ENCODE measurements at regions not wholly inside any gene's neighbourhood (a gene's known extent, or its start where the extent isn't known, plus 50 kb on each side); places are given as distances from the start of the nearest gene placed in this dataset.

- H3K36me3 Mint-ChIP-seq = no peaks in the 10 kb centered on the region
- H3K27ac Mint-ChIP-seq = no peak overlapping the region
- H3K4me3 Mint-ChIP-seq = no peak overlapping the region
- peaks cover 4 to 5% of the 10 kb centered on the region in 2 donors for H3K4me1 Mint-ChIP-seq
- no peaks in the 10 kb centered on the region for H3K9me3 Mint-ChIP-seq
- ATAC-seq (replicated peaks) (no peak), DNase-seq (no peak)
- H3K27me3 Mint-ChIP-seq = no peaks in the 10 kb centered on the region
Measured at GRCh38 chr6:146865756-146866379, 267.1 kb downstream of the ADGB start.

DNA sequence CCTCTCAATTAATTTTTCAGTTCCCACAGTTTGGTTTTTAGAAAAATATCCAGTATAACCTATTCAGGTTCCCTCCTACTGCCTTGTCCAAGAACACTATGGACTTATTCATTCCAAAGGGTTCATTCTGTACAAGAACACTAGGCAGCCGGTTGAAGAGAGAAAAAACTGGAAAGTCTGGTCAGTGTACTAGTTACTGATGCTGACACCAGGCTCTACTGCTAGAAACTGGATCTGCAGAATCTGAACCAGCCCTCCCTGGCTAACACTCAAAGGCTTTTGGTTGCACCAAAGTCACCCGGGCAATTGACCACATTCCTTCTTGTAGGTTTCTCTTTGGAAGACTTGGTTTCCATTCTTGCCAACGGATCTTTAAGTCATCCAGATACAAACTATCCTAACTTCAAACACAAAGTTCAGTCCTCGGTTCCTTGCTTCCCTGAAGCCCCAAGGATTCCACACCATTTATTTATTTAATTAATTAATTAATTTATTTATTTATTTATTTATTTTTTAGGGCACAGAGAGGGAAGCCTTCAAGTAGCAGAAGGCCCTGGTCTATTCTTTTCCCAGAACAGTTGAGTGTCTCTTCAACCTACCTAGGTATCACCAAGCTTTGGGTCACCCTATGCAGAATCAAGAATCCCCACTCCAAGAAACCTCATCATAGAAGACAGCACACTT lies 268.1 kb downstream of the ADGB start:
- Mint-ChIP-seq H3K27me3 (no peaks in the 10 kb centered on the region), H3K27ac (no peak overlapping the region), H3K4me3 (no peak overlapping the region), H3K4me1 (peaks cover 5 to 10% of the 10 kb centered on the region in 2 donors), H3K9me3 (no peaks in the 10 kb centered on the region), H3K36me3 (no peaks in the 10 kb centered on the region)
- DNase-seq (no peak), ATAC-seq (replicated peaks) (no peak)

DNA sequence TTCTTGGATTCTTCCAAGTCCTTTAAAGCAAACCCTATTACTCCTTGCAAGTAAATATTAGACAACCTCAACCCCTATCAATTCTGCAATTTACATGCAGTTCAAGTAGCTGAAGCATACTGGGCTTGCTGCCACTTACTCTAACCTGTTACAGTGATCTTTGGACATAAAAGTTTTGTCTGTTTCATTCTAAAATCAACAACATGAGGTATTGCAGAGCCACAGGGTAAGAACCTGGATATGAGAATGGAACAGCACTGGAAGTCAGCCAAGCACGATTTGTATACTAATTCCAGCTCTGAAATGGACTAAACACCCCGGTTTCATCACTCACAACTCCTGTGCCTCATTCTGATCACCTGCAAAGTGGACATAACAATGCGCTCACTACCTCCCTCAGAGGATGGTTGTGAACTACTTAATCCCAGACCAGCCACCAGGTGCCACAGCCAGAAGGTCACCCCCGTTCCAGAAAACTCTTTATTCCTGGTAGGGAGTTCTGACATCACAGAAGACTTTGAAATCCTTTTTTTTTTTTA lies 270.0 kb downstream of the ADGB start:
- peaks cover 5 to 10% of the 10 kb centered on the region in 2 donors for H3K4me1 Mint-ChIP-seq
- no peaks in the 10 kb centered on the region for H3K27me3 Mint-ChIP-seq
- H3K4me3 Mint-ChIP-seq = no peak overlapping the region

DNA sequence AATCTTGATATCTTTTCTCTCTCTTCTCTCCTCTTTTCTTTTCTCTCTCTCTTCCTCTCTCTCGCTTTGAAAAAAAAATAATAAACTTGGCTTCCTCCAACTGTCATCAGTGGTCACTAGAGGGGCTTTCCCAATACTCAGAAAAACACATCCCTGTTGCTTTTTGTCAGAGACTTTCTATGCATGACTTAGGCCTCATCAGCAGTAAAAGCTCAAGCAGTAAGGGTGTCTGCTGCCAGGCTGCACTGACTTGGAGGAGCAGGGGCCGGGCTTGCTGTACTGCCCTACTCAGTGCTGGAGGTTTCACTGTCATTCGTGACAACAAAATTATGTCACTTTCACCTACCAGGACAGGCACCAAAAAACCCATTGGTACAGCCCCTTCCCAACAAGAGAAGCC lies 272.0 kb downstream of the ADGB start:
- H3K4me3 Mint-ChIP-seq = no peak overlapping the region
- H3K4me1 Mint-ChIP-seq = peaks cover 5 to 10% of the 10 kb centered on the region in 2 donors
- DNase-seq (peak; percentile 14), ATAC-seq (replicated peaks) (peak; percentile 95 to 96)
- H3K9me3 Mint-ChIP-seq = no peaks in the 10 kb centered on the region
- no peaks in the 10 kb centered on the region for H3K36me3 Mint-ChIP-seq
- H3K27me3 Mint-ChIP-seq = no peaks in the 10 kb centered on the region
- H3K27ac Mint-ChIP-seq = peak overlapping the region; percentile 2

More for the DNA sequence above, 270.0 kb downstream of the ADGB start:
- Mint-ChIP-seq H3K36me3 (no peaks in the 10 kb centered on the region), H3K9me3 (no peaks in the 10 kb centered on the region), H3K27ac (no peak overlapping the region)
- DNase-seq (no peak), ATAC-seq (replicated peaks) (no peak)

DNA sequence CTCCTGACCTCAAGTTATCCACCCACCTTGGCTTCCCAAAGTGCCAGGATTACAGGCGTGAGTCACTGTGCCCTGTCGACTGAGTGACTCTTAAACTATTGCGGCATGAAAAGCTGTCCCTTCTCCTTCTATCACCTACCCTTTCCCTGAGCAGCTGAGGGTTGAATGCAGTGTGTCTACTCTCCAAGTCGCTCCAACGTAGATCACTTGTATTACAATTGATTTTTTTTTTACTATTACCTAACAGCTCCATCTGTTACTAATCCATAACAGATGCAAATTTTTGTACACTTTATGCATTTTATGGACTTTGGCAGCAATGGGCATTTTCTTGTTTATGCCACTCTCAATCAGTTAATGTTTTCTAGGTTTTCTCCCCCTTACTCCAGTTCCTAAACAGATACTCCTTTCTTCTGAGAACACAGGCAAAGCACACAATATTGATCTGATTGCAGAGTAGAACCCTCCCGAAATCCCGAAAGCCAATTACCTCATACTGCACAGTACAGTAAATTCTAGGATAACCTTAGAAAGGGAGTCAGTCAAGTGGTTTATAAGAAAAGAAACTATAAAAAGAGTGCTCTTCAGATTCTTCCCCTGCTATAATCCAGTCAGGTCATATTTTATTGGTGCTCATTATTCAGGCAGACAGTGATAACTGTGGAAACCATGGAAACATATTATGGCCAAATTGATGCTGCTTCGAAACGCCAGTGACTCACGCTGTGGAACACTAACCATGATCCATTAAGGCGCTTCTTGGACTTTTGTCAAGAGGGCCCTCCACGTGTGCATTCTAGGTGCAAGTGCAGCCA lies 273.0 kb downstream of the ADGB start:
- no peaks in the 10 kb centered on the region for H3K9me3 Mint-ChIP-seq
- no peak overlapping the region for H3K27ac Mint-ChIP-seq
- no peak for DNase-seq
- peaks cover 15 to 18% of the 10 kb centered on the region in 2 donors for H3K4me1 Mint-ChIP-seq
- no peak for ATAC-seq (replicated peaks)
- H3K4me3 Mint-ChIP-seq = no peak overlapping the region
- H3K27me3 Mint-ChIP-seq = no peaks in the 10 kb centered on the region
- no peaks in the 10 kb centered on the region for H3K36me3 Mint-ChIP-seq

DNA sequence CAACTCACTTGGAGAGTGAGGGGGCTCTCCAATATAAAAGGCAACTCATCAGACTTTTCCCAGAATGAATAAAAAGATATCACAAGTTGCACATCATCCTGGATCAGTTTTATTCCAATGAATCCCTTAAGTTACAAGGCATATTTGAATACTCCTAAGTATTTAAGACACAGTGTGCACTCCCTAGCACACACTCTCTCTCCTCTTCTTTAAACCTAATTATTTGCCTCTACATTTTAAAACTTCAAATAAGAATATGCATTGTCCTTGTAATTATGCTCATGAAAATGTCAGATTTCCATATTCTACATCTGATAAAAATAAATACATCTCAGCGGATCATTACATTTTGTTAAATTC lies 273.6 kb downstream of the ADGB start:
- H3K4me3 Mint-ChIP-seq = no peak overlapping the region
- peaks cover 17 to 24% of the 10 kb centered on the region in 2 donors for H3K4me1 Mint-ChIP-seq
- ATAC-seq (replicated peaks) = no peak
- no peak for DNase-seq
- H3K36me3 Mint-ChIP-seq = no peaks in the 10 kb centered on the region
- no peaks in the 10 kb centered on the region for H3K27me3 Mint-ChIP-seq
- no peak overlapping the region for H3K27ac Mint-ChIP-seq
- H3K9me3 Mint-ChIP-seq = no peaks in the 10 kb centered on the region

- Mint-ChIP-seq H3K36me3 (no peaks in the 10 kb centered on the region), H3K4me1 (peaks cover 19 to 34% of the 10 kb centered on the region in 2 donors), H3K27ac (no peak overlapping the region), H3K27me3 (no peaks in the 10 kb centered on the region), H3K9me3 (no peaks in the 10 kb centered on the region), H3K4me3 (no peak overlapping the region)
- ATAC-seq (replicated peaks) (no peak), DNase-seq (no peak)
Measured at GRCh38 chr6:146874278-146875018, 275.7 kb downstream of the ADGB start.

DNA sequence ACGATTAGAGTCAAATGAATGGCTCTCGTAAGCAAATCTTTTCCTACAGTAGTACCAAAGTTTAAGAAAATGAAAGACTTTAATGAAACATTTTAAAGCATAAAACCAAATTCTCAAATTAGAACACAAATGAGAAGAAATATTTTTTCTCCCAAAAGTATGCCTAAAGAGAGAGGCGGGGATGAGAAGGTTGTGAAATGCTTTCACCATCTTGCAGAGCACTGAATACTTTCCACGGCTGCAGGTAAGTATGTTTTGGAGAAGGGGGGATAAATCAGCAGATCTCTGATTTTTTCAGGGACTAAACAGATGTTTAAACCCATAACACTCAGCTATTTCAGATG lies 277.1 kb downstream of the ADGB start:
- Mint-ChIP-seq H3K27ac (no peak overlapping the region), H3K4me1 (peaks cover 15 to 29% of the 10 kb centered on the region in 2 donors), H3K9me3 (no peaks in the 10 kb centered on the region), H3K36me3 (no peaks in the 10 kb centered on the region), H3K27me3 (no peaks in the 10 kb centered on the region), H3K4me3 (no peak overlapping the region)
- no peak for DNase-seq
- ATAC-seq (replicated peaks) = no peak

DNA sequence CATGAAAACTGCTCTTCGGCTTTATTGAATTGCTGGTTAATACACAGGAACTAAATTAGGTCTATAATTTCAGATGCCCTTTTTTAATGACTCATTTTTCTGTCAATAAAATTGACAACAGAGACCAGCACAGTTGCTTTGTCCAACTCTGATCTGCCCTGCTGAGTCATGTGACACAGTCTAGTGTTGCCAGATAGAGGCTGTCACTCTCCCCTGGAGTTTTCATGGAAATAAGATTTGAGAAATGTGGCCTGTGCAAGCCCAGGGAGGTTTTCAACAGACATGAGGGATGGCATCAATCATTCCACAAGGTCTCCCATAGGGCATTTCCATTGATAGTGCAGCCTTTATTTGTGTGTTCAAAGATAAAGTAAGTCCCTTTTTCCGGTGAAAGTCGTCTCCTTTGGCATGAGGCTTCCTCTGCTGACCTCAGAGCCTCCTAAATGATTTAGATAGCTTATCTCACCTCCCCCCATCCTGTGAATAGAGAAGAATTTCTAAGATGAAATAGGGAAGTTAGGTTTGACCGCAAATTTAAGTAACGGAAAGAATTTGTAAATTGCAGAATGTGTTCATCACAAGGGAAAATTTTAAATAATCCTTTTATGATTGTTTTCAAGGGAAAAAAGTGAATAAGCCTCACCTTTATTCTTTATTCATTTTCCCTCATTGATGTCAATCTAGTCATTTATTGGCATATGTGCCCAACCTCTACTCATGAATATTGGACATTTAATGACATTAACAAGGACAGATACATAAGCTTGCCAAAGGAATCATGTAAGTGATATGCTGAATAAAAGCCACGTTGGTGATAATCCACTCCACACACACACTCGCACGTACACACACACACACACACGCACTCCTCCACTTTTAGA lies 277.7 kb downstream of the ADGB start:
- Mint-ChIP-seq H3K27ac (peak overlapping the region; percentile 78), H3K4me3 (peak overlapping the region in 1 of 2 donors; percentile 75), H3K9me3 (no peaks in the 10 kb centered on the region), H3K4me1 (peaks cover 13 to 25% of the 10 kb centered on the region in 2 donors), H3K36me3 (no peaks in the 10 kb centered on the region), H3K27me3 (no peaks in the 10 kb centered on the region)
- ATAC-seq (replicated peaks) (peak; percentile 85 to 91), DNase-seq (peak; percentile 11)

DNA sequence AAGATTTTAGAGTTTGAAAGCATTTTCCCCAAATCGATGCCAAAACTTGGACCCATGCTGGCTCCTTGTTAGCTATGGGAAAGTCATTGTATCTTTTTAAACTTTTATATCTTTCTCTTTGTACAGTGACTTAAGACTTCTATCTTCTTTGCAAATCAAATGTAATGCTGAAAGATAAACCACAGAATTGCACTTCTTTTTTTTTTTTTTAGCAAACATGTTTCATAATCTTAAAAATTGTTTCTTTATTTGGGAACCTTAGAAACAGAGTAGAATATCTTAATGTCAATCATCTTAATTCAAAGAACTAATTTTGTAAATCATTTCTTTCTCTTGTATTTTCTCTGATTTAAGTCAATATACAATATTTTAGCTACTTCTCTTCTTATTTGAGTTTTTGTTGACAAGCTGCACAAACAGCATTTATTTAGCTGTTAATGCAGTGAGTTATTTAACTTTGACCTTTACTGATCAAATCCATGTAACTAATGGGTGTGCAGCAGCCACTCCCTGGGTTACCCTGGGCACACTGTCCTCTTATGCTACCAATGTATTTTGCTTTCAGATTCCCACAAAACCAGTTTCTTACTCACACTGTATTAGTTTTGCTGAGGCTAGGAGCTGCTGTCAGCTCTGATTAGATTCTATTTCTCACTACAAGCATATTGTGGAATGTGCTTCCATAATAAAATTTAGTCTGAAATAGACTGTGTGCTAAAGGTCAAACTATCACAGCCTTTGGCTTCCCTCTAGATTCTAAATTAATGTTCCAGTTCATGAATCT lies 279.6 kb downstream of the ADGB start:
- Mint-ChIP-seq H3K9me3 (no peaks in the 10 kb centered on the region), H3K36me3 (no peaks in the 10 kb centered on the region), H3K27ac (no peak overlapping the region), H3K27me3 (peaks cover 0 to 5% of the 10 kb centered on the region in 2 donors), H3K4me3 (no peak overlapping the region), H3K4me1 (peaks cover 13 to 25% of the 10 kb centered on the region in 2 donors)
- no peak for ATAC-seq (replicated peaks)
- DNase-seq = no peak

DNA sequence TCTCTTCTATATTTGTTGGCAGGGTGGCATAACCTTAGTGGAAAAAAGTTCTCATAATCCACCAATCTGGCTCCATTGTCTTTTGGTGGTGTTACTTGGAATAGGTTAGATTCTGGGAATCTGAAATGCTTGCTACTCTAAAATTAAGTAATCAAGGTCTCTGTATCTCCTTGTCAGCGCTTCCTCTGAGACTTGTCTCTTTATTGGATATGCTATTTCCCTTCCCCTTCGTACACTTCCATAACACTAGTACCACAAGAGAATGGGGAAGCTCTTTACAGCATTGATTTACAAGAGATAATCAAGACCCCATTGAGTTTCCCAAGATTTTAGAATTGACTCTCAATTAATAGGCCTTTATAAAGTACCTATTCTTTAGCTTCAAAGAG lies 280.2 kb downstream of the ADGB start:
- peaks cover 13 to 25% of the 10 kb centered on the region in 2 donors for H3K4me1 Mint-ChIP-seq

GRCh38 chr6:146879406-146880117 lies 280.8 kb downstream of the ADGB start:
- DNase-seq (no peak), ATAC-seq (replicated peaks) (no peak)
- no peak overlapping the region for H3K27ac Mint-ChIP-seq
- peaks cover 13 to 25% of the 10 kb centered on the region in 2 donors for H3K4me1 Mint-ChIP-seq
- peaks cover 0 to 5% of the 10 kb centered on the region in 2 donors for H3K27me3 Mint-ChIP-seq
- no peaks in the 10 kb centered on the region for H3K36me3 Mint-ChIP-seq
- no peak overlapping the region for H3K4me3 Mint-ChIP-seq
- H3K9me3 Mint-ChIP-seq = no peaks in the 10 kb centered on the region

More for the DNA sequence above, 280.2 kb downstream of the ADGB start:
- no peaks in the 10 kb centered on the region for H3K9me3 Mint-ChIP-seq
- DNase-seq = no peak
- no peak for ATAC-seq (replicated peaks)
- peaks cover 0 to 5% of the 10 kb centered on the region in 2 donors for H3K27me3 Mint-ChIP-seq
- H3K27ac Mint-ChIP-seq = no peak overlapping the region
- H3K4me3 Mint-ChIP-seq = no peak overlapping the region
- H3K36me3 Mint-ChIP-seq = no peaks in the 10 kb centered on the region
